Gastroesophageal sphincter (tissue), 2 donors: ENCODE measurements at regions not wholly inside any gene's neighbourhood (a gene's known extent, or its start where the extent isn't known, plus 50 kb on each side); places are given as distances from the start of the nearest gene placed in this dataset.

Experiments
- POLR2A ChIP-seq, 2 donors: fragments of 450-650 bp; IDR thresholded peaks; one replicate each; pipeline ENCODE4 v1.6.1; 2017; ENCODE audit warnings: antibody characterized with exemption in 2 of 2, mild to moderate bottlenecking in 2 of 2, moderate library complexity in 1 of 2
- POLR2AphosphoS5 ChIP-seq: sonication (generic); formaldehyde crosslinking; IDR thresholded peaks from one replicate; pipeline ENCODE4 v1.6.1; 2017; ENCODE audit warnings: antibody characterized with exemption

DNA sequence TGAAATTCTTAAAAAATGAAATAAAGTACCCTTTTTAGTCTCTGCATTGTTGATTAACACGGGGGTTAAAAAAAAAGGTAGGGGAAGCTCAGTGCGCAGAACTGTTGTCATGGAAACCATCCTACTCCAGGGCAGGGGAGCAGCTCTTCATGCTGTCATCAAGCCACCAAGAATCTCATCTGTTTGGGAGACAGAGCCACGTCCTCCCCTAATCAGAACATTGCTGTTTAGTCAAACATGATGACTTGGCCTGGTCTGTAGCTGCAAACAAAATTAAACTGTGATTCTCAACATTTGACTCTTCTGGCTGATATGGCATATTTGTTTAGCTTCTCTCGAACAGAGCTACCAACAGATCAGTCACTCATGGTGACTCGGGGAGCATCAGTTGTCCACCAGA is 254.4 kb upstream of the KLF14 start:
- TF ChIP-seq POLR2AphosphoS5 = no peak
- no peak for TF ChIP-seq POLR2A (IDR thresholded peaks at IDR 0.05)
